NCI-H1417 (cell line): ENCODE measurements at regions not wholly inside any gene's neighbourhood (a gene's known extent, or its start where the extent isn't known, plus 50 kb on each side); places are given as distances from the start of the nearest gene placed in this dataset.
"Not testable (repeated sequence)": the region's sequence is repeated elsewhere in the genome, so short reads cannot be mapped to it uniquely, and the experiment has no call there.

ENCODE experiments used
- DNase-seq, 3 experiments: peaks; one replicate each; lab custom pipeline; 2025; lab: John Stamatoyannopoulos, UW

GRCh38 chr1:79235301-79236002, 228.9 kb upstream of the ADGRL4 start:
- no peak for DNase-seq

DNA sequence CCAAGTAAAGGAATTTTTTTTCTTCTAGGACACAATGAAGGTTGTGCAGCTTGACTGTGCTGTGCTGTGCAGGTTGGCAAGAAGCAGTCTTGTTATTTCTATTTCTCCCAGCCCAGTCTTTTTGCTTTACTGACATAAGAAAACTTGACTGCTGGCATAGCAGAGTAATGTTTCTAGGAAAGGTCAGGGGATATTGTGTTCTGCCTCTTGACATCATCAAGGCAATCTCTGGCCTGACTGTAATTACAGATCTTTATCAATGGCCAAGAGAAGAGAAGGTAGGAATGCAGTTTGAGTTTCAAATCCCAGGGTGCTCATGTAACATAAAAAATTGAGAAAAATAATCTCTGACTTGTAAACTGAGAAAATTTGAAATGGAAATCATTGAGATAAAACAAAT, 226.3 kb upstream of the ADGRL4 start:
- no peak for DNase-seq

DNA sequence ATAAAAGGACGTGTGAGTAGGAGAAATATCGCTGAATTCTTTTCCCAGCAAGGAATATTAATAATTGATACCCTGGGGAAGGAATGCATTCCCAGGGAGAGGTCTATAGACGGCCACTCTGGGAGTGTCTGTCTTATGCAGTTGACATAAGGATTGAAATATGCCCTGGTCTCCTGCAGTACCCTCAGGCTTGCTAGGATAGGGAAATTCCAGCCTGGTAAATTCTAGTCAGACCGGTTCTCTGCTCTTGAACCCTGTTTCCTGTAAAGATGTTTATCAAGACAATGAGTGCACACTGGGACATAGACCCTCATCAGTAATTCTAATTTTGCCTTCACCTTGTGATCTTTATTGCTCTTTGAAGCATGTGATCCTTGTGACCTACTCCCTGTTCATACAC, 224.2 kb upstream of the ADGRL4 start:
- DNase-seq: not testable (repeated sequence)

GRCh38 chr1:79226963-79227362, 220.4 kb upstream of the ADGRL4 start:
- DNase-seq: no peak

DNA sequence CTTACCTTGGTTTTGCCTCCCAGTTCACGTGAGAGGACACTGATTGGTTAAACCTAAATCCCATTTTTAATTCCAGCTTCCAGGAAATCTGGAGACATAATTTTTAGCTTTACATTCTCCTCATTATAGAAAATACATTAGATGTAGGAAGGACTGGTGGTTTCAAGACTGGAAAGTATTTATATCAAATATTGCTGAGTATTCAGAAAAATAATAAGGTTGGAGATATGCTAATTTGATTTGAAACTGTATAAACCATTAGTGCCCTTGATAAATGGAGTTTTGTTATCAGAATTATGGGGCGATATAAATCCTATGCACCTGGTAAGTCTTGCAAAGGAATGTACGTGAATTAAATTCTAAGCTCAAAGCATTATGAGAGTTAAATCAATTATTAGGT, 218.0 kb upstream of the ADGRL4 start:
- DNase-seq: no peak

- no peak for DNase-seq
These were observed 214.0 kb upstream of the ADGRL4 start for GRCh38 chr1:79220509-79220908.

GRCh38 chr1:79215311-79215710, 208.8 kb upstream of the ADGRL4 start:
- DNase-seq: no peak

GRCh38 chr1:79207786-79208185, 201.3 kb upstream of the ADGRL4 start:
- DNase-seq: no peak

DNA sequence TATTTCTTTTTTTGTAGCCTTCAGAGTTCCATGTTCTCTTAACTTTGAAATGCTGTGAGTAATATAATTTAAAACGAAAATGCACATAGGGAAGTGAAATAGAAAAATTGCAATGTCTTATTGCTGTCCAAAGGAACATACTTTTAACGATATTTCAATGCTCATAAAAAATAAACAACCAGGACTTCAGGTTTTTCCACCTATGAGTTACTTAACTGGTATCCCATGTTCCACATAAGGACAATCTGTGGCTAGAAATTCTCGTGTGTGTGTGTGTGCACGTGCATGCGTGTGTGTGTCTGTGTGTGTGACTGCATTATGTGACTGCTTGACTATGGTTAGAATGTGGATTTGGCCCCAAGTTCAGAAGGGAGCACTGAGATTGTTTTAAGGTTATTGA, 200.8 kb upstream of the ADGRL4 start:
- no peak for DNase-seq

DNA sequence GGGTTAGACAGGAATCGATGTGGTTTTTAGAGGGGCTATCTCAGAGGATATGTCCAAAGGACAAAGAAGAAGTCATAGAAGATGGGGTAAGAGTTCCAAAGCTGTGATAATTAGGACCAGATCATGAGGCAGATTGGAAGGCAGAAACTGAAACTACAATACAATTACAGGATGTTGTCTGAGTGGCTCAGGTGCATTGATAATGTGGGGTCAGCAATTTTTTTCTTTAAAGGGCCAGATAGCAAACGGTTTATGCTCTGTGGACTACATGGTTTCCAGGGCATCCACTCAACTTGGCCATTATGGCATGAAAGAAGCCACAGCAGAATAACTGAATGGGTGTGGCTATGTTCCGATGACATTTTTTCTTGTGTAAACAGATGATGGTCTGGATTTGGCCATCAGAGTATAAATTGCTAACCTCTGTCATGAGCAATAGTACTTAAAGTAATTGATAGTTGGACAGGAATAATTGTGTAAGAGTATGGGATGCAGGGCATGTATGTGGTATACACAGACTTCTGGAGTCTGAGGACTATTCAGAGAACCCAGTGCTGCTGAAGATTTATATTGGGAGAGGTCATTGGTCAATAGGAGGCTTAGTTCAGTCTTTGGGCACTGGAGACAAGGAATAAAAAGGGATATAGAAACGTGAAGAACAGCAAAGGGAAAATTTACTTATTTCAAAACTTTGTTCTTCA, 198.4 kb upstream of the ADGRL4 start:
- peak in 1 of 3 experiments; percentile 33 for DNase-seq

DNA sequence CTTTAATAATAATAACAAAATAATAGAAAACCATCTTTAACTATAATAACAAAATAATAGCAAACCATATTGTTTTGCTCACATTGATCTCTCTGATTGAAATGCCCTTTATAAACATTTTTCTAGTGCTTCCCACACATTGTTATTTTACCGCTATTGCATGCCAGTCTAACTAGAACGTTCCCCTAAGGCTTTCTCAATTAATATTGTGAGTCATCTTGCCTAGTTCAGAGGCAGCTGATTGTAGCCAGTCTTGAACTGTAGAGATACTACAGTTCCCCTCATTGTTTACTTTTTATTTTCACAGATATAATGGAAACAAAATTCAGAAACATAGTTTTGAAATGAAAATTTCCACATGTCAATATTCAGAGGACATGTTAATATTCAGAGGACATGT, 192.3 kb upstream of the ADGRL4 start:
- DNase-seq: no peak

- DNase-seq: peak in 1 of 3 experiments; percentile 53
These were observed 190.9 kb upstream of the ADGRL4 start for GRCh38 chr1:79197421-79197820.

DNA sequence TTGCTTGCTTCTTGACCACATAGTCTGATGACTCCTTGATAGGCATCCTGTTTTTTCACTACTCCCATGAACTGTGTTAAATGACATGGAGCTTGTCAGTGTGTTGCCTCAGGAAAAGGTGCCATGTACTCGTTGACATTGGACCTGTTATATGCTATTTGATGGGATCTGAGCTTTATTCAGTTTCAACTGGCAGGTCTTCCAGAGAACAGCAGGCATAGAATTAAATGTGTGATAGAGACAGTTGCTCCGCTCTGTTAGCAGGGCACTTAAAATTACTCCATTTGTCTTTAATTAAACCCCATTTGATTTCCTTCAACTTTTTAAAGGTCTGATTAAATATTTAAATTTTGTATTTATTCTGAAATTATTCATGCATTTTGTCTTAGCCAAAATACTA, 189.7 kb upstream of the ADGRL4 start:
- no peak for DNase-seq

DNA sequence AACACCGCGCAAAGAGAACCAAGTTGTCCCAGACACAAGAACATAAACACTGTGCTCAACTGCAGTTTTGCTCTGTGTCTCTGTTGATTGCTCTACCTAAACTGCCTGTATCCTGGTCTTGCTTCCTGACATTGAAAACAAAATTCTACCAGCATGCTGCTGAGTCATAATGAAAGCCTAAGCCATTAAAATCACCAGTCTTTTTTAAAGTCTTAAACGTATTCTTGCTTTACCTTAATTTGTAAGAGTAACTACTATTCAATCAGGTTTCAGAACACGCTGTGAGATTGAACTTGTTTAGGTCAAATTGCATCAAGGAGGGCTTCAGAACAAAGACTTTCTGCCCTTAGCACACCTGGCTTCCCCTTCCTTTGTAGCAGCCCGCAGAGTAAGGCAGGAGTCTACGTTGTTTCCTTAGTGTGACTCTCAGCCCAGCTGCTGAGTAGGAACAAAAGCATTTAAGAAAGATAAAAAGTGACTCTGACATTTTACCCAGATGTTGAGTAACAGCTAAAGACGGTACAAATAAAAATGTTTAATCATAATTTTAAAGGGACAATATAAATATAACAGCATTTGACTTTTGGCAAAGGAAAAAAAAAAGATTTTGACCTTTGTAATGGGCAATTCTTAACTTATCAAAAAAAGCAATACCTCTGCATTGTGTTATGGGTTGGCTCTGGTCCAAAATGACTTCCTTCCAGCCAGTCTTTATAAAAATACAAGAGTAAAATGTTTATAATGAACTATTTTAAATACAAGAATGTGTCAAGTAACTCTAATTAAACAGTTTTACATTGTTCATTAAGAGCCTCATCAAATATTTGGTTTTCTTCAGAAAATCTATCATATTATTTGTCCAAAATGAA, 186.9 kb upstream of the ADGRL4 start:
- peak in 2 of 3 experiments; percentile 17 to 59 for DNase-seq

DNA sequence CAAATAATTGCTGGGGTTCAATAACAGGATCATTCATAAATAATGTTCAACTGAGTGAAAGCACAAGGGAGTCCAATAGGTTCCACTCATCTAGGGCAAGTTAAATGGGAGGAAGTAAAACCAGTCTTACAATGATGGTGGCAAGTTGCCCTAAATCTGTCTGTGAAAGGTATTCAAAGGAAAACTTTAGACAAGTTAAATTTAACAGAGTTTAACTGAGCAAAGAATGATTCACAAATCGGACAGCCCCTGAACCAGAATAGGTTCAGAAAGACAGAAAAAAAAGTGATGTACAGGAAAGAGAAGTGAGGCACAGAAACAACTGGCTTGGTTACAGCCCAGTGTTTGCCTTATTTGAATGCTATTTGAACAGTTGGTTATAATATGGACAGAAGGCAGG, 183.5 kb upstream of the ADGRL4 start:
- DNase-seq: no peak

GRCh38 chr1:79188337-79188736, 181.8 kb upstream of the ADGRL4 start:
- peak in 1 of 3 experiments; percentile 55 for DNase-seq

DNA sequence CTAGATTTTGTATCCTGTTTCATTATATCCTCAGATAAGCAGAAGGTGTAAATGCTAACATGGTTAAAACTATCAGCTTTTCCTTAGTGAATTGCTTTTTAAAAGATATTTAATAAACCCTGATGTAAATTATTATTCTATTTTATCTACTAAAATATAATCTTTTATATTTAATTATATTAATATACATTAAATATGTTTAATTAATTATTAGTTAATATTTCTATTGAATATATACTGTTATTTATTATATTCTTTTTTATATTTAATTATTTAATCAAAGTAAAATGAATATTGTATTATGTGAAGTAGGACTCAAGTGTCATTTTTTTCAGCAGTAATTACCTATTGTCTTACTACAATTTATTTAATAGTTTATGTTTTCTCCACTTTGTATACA, 179.7 kb upstream of the ADGRL4 start:
- no peak for DNase-seq

DNA sequence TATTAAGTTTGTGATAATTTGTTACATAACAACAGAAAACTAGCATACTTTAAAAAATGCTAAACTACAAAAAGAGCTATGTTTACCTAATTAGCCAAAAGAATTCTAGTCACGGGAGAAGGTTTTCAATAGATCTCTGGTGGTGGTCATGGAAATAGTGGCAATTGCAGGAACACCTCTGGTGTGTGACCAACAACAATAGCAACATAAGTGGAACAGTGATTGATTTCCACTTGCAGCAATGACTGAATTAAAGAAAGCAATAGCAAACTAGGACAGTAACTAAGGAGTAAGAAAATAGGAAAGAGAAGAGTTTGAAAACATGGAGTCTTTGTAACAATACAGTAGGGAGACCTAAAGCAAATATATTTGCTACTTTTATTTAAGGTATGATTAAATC, 171.3 kb upstream of the ADGRL4 start:
- no peak for DNase-seq

DNA sequence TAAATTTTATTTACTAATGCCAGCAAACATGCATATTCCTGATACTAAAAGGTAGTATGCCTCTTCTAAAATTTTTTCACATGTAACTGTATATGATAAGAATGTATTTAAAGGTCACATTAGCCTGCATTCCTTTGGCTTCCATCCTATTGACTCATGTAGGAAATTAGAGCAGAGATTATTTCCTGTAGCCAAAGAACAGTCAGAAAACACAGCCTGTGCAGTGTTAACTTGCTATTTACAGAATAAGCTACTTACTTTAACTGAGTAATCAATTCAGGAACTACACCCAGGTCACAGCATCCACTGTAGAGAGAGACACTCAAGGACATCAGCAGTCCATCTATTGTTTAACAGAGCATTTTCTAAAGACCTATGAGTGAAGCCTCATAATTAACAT, 154.5 kb upstream of the ADGRL4 start:
- DNase-seq: no peak

DNA sequence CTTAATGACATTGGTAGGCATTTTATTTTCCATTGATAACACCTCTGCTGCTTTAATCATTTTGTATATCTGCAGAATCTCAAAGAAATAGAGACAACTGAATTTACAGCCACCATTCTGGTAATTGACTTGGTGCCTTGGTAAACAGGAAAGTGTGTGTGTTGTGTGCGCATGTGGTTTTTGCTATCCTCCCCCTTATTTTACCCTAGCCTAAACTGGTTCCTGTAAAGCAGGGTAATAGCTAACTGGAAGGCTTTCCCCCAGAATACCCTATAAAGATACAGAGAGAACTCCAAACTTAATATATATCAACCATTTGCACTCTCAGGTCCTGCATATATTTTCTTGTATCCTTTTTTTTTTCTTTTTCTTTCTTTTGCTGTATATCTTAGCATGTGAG, 149.5 kb upstream of the ADGRL4 start:
- no peak for DNase-seq

- no peak for DNase-seq
These were observed 144.7 kb upstream of the ADGRL4 start for GRCh38 chr1:79151006-79151796.

DNA sequence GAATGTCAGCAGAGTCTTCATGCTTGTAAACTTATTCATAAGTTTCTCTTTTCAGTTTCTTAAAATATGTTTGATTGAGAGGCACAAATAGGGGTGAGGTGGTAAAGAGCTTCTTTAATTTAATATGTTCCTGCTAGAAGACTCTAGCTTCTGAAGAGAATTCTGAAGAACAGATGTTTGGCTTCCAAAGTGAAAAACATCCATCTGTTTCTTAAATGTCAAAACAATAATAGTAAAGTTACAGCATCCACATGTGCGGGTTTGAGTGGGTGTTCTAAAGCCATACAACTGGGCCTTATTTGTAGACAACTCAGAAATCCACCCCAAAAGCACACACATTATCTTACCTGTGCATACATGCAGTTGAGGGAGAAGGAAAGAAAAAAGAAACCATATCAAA, 144.0 kb upstream of the ADGRL4 start:
- DNase-seq: no peak
